Body of pancreas (tissue), 4 donors: ENCODE measurements at regions not wholly inside any gene's neighbourhood (a gene's known extent, or its start where the extent isn't known, plus 50 kb on each side); places are given as distances from the start of the nearest gene placed in this dataset.

Experiments
- POLR2A ChIP-seq, 3 donors: fragments of 450-650 bp; IDR thresholded peaks; one replicate each; pipeline ENCODE4 v1.6.1; 2016; ENCODE audit warnings: antibody characterized with exemption in 3 of 3, mild to moderate bottlenecking in 2 of 3
- TF ChIP-seq, protein P1 (sequence below), 7 experiments: fragments of 450-650 bp in 4 of 7; fragments of 200-600 bp in 3 of 7; sonication (generic) in 3 of 7; IDR thresholded peaks; one replicate each; pipeline ENCODE4 v1.5.1; 2016 to 2019; ENCODE audit warnings: antibody characterized with exemption in 7 of 7

DNA sequence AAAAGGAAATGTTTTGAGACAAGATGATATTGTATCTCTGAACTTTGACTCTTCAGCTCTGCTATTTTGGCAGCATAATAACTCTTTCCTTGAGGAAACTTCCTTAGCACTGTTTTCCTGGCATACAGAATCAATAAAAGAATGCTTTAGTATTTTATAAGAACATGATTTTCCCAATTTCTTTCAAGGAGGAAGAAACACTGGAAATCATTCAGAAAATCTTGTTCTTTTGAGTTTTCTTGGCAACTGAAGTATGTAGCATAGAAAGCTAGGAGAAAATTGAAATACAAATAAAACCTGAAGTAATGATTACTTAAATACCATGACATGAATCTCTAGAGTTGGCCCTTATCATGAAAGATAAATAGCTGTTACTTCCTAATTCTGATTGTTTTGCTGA lies 461.4 kb upstream of the ZNF608 start:
- TF ChIP-seq POLR2A (IDR thresholded peaks at IDR 0.05) = no peak
- TF ChIP-seq, protein P1, sequence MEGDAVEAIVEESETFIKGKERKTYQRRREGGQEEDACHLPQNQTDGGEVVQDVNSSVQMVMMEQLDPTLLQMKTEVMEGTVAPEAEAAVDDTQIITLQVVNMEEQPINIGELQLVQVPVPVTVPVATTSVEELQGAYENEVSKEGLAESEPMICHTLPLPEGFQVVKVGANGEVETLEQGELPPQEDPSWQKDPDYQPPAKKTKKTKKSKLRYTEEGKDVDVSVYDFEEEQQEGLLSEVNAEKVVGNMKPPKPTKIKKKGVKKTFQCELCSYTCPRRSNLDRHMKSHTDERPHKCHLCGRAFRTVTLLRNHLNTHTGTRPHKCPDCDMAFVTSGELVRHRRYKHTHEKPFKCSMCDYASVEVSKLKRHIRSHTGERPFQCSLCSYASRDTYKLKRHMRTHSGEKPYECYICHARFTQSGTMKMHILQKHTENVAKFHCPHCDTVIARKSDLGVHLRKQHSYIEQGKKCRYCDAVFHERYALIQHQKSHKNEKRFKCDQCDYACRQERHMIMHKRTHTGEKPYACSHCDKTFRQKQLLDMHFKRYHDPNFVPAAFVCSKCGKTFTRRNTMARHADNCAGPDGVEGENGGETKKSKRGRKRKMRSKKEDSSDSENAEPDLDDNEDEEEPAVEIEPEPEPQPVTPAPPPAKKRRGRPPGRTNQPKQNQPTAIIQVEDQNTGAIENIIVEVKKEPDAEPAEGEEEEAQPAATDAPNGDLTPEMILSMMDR (IDR thresholded peaks at IDR 0.05) = no peak
